IPS DF 6.9 (cell line): ENCODE measurements at regions not wholly inside any gene's neighbourhood (a gene's known extent, or its start where the extent isn't known, plus 50 kb on each side); places are given as distances from the start of the nearest gene placed in this dataset.

Experiments
- DNase-seq: peaks from one replicate; pipeline ENCODE4 v3.0.0-alpha.2; 2013; ENCODE audit warnings: low read depth, low spot score
- H3K27ac ChIP-seq: one replicate; pipeline ENCODE4 v1.5.1; 2013; ENCODE audit warnings: low read length, control low read depth
- H3K27me3 ChIP-seq: 2 replicates; pipeline ENCODE4 v1.6.1; 2013; ENCODE audit warnings: mild to moderate bottlenecking, low read length; ENCODE audit not compliant: control insufficient read depth, insufficient read depth
- H3K36me3 ChIP-seq: 2 replicates; pipeline ENCODE4 v1.6.1; 2013; ENCODE audit warnings: low read length; ENCODE audit not compliant: control insufficient read depth, insufficient read depth
- H3K4me1 ChIP-seq: 2 replicates; pipeline ENCODE4 v1.6.1; 2013; ENCODE audit warnings: low read length; ENCODE audit not compliant: control insufficient read depth, insufficient read depth
- H3K4me3 ChIP-seq: 2 replicates; pipeline ENCODE4 v1.5.1; 2013; ENCODE audit warnings: mild to moderate bottlenecking, low read length
- H3K9me3 ChIP-seq: 2 replicates; pipeline ENCODE4 v1.6.1; 2013; ENCODE audit warnings: low read length, inconsistent platforms; ENCODE audit not compliant: control insufficient read depth, insufficient read depth
- WGBS: extraction: QIAGEN DNeasy Blood & Tissue Kit; methylation state at CpG from one replicate; pipeline ENCODE4 v1.1.7; 2013; ENCODE audit warnings: mixed read lengths, missing lambda C conversion rate; ENCODE audit not compliant: insufficient read length, insufficient coverage; 5-methylcytosine and 5-hydroxymethylcytosine counted together

DNA sequence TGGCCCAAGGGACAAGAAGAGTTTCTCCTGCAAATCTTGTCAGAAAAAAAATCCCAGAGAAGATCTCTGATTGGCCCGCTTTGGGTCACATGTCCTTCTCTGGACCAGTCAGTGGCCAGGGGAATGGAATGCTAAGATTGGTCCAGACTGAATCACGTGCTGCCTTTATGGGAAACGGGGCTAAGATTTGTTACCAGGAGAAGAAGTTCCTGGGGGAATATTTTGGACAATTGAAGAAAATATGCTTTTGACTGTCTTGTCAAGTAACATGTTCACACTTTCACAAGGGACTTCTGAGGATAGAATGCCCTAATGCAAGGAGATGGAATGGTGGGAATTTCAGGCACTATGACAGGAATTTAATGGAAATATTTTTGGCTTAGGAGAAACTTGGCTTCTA, 74.1 kb upstream of the SH3PXD2B start:
- WGBS = no CpG with 5 or more reads among the region's 3 CpGs
- Histone ChIP-seq H3K4me3 (no peak overlapping the region), H3K27ac (no peak overlapping the region), H3K36me3 (no peaks in the 10 kb centered on the region), H3K27me3 (no peaks in the 10 kb centered on the region), H3K4me1 (no peaks in the 10 kb centered on the region), H3K9me3 (no peaks in the 10 kb centered on the region)
- DNase-seq = no peak

DNA sequence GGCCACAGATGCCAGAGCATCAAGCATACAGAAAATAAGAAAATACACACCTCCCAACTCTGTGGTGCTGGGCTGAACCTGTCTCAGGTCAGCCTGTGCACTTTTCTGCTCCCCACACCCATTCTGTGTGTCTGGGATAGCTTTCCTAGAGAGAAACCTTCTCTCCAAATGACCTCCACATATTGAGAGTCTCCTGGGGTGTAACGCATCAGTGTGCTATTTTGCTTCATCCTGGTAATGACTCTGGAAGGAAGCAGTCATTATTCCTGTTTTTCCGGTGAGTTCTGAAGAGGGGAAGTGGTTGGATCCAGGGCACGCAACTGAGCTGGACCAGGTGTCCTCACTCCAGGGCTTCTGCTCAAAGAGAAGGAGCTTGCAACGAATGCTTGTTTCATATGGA, 73.2 kb upstream of the SH3PXD2B start:
- no peaks in the 10 kb centered on the region for H3K36me3 ChIP-seq
- DNase-seq = no peak
- WGBS = no CpG with 5 or more reads among the region's 4 CpGs
- H3K27me3 ChIP-seq = no peaks in the 10 kb centered on the region
- H3K9me3 ChIP-seq = no peaks in the 10 kb centered on the region
- H3K4me1 ChIP-seq = no peaks in the 10 kb centered on the region
- no peak overlapping the region for H3K27ac ChIP-seq
- H3K4me3 ChIP-seq = no peak overlapping the region

GRCh38 chr5:172525996-172526360, 71.7 kb upstream of the SH3PXD2B start:
- Histone ChIP-seq H3K4me1 (no peaks in the 10 kb centered on the region), H3K4me3 (no peak overlapping the region), H3K27me3 (no peaks in the 10 kb centered on the region), H3K27ac (no peak overlapping the region), H3K36me3 (no peaks in the 10 kb centered on the region), H3K9me3 (no peaks in the 10 kb centered on the region)
- no peak for DNase-seq
- no CpG with 5 or more reads among the region's 5 CpGs for WGBS

DNA sequence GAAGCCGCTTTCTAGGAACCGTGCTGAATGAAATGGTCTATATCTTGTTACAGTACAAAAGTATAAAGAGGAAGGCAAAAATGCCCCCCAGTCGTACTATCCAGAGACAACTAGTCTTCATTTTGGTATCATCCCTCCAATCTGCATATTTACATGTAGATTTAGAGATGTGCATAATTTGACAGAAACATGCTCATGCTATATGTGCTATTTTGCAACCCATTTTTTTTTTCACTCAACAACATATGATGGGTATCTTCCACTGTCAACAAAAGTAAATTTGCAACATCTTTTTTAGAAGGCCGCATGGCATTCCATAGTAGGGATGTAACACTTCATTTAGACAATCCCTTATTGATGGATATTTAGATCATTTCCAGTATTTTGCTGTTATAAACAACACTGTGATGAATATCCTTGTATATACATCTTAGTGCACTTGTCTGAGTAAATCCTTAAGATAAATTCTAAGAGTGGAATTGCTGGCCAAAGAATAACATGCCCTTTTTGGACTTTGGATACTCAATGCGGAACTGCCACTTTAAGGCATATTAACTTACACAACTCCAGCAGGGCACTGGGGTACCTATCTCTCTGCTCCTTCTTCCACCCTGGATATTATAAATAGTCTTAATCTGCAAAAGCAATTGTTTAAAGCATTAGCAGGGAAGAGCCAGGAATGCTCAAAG, 71.1 kb upstream of the SH3PXD2B start:
- H3K27me3 ChIP-seq = no peaks in the 10 kb centered on the region
- H3K27ac ChIP-seq = no peak overlapping the region
- no peaks in the 10 kb centered on the region for H3K4me1 ChIP-seq
- H3K9me3 ChIP-seq = no peaks in the 10 kb centered on the region
- no CpG with 5 or more reads among the region's 5 CpGs for WGBS
- H3K4me3 ChIP-seq = no peak overlapping the region
- no peak for DNase-seq
- no peaks in the 10 kb centered on the region for H3K36me3 ChIP-seq

- Histone ChIP-seq H3K4me3 (no peak overlapping the region), H3K9me3 (no peaks in the 10 kb centered on the region), H3K36me3 (no peaks in the 10 kb centered on the region), H3K4me1 (no peaks in the 10 kb centered on the region), H3K27me3 (no peaks in the 10 kb centered on the region), H3K27ac (no peak overlapping the region)
- no CpG with 5 or more reads among the region's 6 CpGs for WGBS
- DNase-seq = no peak
Measured at GRCh38 chr5:172524573-172525021, 70.3 kb upstream of the SH3PXD2B start.

GRCh38 chr5:172523146-172523745, 68.9 kb upstream of the SH3PXD2B start:
- no CpG with 5 or more reads among the region's 6 CpGs for WGBS
- Histone ChIP-seq H3K27ac (no peak overlapping the region), H3K27me3 (no peaks in the 10 kb centered on the region), H3K4me3 (no peak overlapping the region), H3K9me3 (no peaks in the 10 kb centered on the region), H3K36me3 (no peaks in the 10 kb centered on the region), H3K4me1 (no peaks in the 10 kb centered on the region)
- no peak for DNase-seq

DNA sequence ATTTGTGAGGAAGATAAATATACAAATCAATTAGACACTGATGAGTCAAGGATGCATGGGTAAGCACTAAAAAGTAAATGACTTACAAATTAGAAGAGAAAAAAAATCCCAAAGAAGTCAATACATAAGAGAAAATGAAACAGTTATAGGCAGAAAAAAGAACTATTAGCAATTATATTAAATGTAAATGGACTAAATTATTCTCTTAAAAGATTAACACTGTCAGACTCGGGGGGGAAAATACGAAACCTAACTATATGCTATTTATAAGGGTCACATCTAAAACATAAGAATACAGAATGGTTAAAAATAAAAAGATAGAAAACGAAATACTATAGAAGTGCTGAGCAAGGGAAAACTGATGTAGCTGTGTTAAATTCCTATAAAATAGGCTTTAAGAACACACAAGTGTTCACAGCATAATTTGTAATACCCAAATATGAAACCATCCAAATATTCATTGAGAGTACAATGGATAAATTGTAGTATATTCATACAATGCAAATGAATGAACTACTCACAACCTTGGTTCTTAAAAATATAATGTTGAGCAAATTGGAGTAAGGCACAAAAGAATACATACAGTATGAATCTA, 67.1 kb upstream of the SH3PXD2B start:
- H3K27me3 ChIP-seq = no peaks in the 10 kb centered on the region
- H3K4me1 ChIP-seq = no peaks in the 10 kb centered on the region
- no CpG with 5 or more reads among the region's 3 CpGs for whole genome bisulfite sequencing
- H3K4me3 ChIP-seq = no peak overlapping the region
- no peak for DNase-seq
- no peak overlapping the region for H3K27ac ChIP-seq
- H3K36me3 ChIP-seq = no peaks in the 10 kb centered on the region
- H3K9me3 ChIP-seq = no peaks in the 10 kb centered on the region

DNA sequence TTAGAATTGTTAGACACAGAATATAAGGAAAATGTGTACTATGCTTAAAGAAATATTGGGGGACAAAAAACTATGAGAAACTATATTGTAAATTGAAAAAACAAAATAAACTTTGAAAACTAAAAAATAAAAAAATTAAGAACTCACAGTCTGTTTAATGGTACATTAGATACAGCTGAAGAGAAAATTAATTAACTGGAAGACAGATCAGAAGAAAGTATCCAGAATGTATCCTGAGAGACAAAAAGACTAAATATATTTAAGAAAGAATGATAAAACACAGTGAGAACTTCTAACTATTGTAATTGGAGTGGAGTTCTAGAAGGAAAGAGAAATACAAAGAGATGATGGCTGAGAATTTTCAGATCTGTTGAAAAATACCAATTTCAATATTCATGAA, 57.6 kb upstream of the SH3PXD2B start:
- no peaks in the 10 kb centered on the region for H3K27me3 ChIP-seq
- H3K4me1 ChIP-seq = no peaks in the 10 kb centered on the region
- H3K9me3 ChIP-seq = no peaks in the 10 kb centered on the region
- no peaks in the 10 kb centered on the region for H3K36me3 ChIP-seq
- H3K27ac ChIP-seq = no peak overlapping the region
- no peak overlapping the region for H3K4me3 ChIP-seq
- DNase-seq = no peak

DNA sequence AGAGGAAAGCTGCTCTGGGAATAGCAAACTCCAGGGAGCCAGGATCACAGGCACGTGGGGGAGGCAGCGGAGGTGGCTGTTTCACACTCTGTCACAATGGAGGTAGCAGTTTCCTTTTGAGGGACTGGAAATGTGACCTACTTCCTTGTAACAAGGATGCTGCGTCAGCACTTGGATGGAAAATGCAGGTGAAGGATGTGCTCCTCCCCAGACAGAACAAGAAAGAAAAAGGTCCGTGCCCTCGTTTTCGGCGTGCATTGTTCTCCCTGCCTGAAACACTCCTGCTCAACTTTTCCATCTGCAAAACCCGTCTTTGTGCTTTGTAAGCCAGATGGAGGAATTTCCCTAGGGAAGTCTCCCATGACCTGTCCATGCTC, 55.1 kb upstream of the SH3PXD2B start:
- no peaks in the 10 kb centered on the region for H3K27me3 ChIP-seq
- no peak for DNase-seq
- no CpG with 5 or more reads among the region's 8 CpGs for WGBS

GRCh38 chr5:172508471-172509404, 54.4 kb upstream of the SH3PXD2B start:
- no peak for DNase-seq
- Histone ChIP-seq H3K4me3 (no peak overlapping the region), H3K9me3 (no peaks in the 10 kb centered on the region), H3K27ac (no peak overlapping the region), H3K27me3 (no peaks in the 10 kb centered on the region), H3K36me3 (no peaks in the 10 kb centered on the region), H3K4me1 (no peaks in the 10 kb centered on the region)
- no CpG with 5 or more reads among the region's 12 CpGs for WGBS

More for the DNA sequence above, 55.1 kb upstream of the SH3PXD2B start:
- Histone ChIP-seq H3K4me3 (no peak overlapping the region), H3K4me1 (no peaks in the 10 kb centered on the region), H3K9me3 (no peaks in the 10 kb centered on the region), H3K27ac (no peak overlapping the region), H3K36me3 (no peaks in the 10 kb centered on the region)
